22Rv1 (cell line): ENCODE measurements at regions not wholly inside any gene's neighbourhood (a gene's known extent, or its start where the extent isn't known, plus 50 kb on each side); places are given as distances from the start of the nearest gene placed in this dataset.

ENCODE experiments used
- H3K27ac ChIP-seq: fragments of 450-650 bp; 2 replicates; pipeline ENCODE4 v1.5.1; 2017
- ZFX ChIP-seq: fragments of 450-650 bp; IDR thresholded peaks from 2 replicates; pipeline ENCODE4 v1.6.1; 2017; ENCODE audit warnings: antibody characterized with exemption, borderline replicate concordance
- TF ChIP-seq, protein P1 (sequence below): fragments of 450-650 bp; IDR thresholded peaks from 2 replicates; pipeline ENCODE4 v1.5.1; 2017; ENCODE audit warnings: mild to moderate bottlenecking

GRCh38 chr10:47058961-47059391 lies 147.7 kb downstream of the PTPN20 start:
- H3K27ac ChIP-seq, result no peak overlapping the region
- no peak for TF ChIP-seq ZFX
- TF ChIP-seq, protein P1, sequence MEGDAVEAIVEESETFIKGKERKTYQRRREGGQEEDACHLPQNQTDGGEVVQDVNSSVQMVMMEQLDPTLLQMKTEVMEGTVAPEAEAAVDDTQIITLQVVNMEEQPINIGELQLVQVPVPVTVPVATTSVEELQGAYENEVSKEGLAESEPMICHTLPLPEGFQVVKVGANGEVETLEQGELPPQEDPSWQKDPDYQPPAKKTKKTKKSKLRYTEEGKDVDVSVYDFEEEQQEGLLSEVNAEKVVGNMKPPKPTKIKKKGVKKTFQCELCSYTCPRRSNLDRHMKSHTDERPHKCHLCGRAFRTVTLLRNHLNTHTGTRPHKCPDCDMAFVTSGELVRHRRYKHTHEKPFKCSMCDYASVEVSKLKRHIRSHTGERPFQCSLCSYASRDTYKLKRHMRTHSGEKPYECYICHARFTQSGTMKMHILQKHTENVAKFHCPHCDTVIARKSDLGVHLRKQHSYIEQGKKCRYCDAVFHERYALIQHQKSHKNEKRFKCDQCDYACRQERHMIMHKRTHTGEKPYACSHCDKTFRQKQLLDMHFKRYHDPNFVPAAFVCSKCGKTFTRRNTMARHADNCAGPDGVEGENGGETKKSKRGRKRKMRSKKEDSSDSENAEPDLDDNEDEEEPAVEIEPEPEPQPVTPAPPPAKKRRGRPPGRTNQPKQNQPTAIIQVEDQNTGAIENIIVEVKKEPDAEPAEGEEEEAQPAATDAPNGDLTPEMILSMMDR, result no peak

DNA sequence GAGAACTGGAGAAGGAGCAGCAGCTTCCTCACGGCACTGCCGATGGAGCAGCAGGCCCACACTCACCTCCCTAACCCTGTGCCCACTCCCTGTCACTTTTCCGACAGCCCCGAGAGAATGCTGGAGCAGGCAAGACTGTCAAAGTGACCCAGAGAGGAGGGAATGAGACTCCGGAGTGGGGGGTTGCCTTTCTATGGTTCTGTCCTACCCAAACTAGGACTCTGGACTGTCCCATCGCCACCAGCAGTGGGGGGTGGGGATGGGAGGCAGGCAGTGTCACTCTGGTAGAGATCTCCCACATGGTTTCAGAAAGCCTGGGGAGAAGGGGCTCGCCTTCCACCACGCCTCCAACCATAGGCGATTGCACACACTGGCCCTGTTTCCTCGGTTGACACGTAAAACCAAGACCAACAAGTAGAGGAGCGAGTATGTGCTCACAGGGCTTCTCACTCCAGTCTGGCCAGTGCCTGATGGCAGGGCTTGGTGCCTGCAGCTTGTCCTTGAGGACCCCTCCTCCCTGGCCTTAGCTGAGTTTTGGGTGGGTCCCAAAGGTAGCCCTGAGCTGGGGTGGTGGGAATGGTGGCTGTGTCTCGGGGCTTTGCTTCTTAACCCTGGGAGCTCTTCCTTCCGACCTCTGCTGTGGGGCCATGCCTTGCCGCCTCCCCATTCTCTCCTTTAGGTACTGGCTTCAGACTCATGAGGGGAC lies 148.5 kb downstream of the PTPN20 start:
- no peak for TF ChIP-seq ZFX
- TF ChIP-seq, protein P1, result no peak
- no peak overlapping the region for H3K27ac ChIP-seq

DNA sequence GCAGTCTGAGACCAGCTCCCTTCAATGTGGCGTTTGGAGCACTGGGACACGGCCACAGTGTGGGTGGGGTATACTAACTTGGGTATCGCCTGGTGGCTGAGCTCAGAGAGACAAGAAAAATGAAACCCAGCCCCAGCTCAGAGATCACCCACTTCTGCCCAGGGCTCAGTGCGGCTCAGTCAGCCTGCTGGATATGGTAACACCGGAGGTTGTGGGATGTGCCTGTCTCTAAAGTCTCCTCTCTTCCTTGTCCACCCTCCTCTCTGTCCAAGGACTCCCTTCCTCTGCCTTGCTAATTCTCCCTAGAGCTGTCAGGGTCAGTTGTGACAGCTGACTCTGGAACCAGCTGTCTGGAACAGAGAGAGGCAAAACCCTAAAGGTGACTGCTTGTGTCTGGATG lies 149.1 kb downstream of the PTPN20 start:
- TF ChIP-seq, protein P1, result no peak
- TF ChIP-seq ZFX, result no peak
- H3K27ac ChIP-seq, result no peak overlapping the region

DNA sequence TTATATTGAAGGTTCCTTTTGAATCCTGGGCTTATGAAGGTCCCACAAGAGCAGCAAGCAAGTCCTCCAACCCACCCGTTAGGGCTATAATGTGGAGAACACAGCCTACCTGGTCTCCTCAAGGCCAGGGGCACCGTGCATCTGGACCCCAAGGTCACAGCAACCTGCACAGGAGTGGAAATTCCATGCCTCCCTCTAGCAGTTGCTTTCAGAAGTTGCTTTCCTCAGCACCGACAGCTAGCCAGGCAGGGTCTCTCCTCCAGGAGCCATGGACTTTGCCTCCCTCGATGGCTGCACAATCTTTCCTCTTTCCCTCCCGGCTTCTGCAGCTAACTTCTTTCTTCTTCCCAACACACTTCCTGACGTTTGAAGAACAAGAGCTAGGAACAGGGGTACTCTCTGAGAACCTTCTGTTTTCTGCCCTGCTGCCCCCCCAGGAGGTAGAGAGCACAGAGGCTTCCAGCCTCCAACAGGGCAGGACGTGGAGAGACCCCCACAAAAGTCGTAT lies 149.8 kb downstream of the PTPN20 start:
- no peak overlapping the region for H3K27ac ChIP-seq
- TF ChIP-seq, protein P1, result no peak
- TF ChIP-seq ZFX, result no peak

GRCh38 chr10:47061776-47062175 lies 150.5 kb downstream of the PTPN20 start:
- TF ChIP-seq ZFX, result no peak
- TF ChIP-seq, protein P1, result no peak
- no peak overlapping the region for H3K27ac ChIP-seq

DNA sequence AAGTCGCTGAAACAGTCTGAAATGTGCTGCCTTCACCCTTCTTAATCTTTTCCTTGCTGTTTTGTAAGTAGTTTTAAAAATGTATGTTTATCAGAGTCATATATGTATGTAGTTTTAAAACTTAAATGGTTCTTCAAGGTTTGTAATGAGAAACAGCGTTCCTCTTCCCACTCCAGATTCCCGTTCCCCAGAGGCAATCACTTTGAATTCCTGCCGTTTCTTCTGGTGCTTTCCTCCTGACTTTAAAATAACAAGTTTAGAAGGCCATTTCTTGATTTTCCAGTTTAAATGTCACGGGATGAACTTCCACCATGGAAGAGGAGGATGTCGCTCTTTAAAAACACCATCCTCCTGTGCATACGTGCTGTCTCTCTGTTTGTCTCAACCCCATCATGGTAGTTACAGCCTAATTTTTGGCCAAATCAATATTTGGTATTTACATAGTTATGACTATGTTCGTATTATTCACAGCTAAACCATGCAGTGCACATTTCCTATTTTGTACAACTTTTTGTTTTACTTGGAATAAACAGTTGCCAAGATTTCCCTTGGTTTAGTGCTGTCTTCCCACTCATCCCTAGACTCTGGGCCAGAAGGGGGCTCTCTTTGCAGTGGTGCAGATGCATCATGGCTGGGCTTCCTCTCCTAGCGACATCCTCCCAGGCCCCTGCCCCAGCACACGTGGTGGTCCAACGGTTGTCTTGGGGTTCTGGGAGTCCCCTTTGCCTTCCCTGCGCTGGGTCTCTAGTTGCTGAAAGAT lies 151.4 kb downstream of the PTPN20 start:
- TF ChIP-seq, protein P1, result peak; percentile 14; the same call in 1 of the 2 replicates
- TF ChIP-seq ZFX, result no peak
- no peak overlapping the region for H3K27ac ChIP-seq

- no peak for TF ChIP-seq ZFX
- TF ChIP-seq, protein P1, result no peak
- H3K27ac ChIP-seq, result no peak overlapping the region
Observed at GRCh38 chr10:47063858-47064257, 152.6 kb downstream of the PTPN20 start.
